HUES6 (cell line): ENCODE measurements at regions not wholly inside any gene's neighbourhood (a gene's known extent, or its start where the extent isn't known, plus 50 kb on each side); places are given as distances from the start of the nearest gene placed in this dataset.

Source experiments
- H3K27ac ChIP-seq: 2 replicates; pipeline ENCODE4 v1.7.0; 2013; ENCODE audit warnings: low read depth, mild to moderate bottlenecking, low read length, inconsistent platforms
- H3K27me3 ChIP-seq: 2 replicates; pipeline ENCODE4 v1.6.1; 2013; ENCODE audit warnings: low read length; ENCODE audit not compliant: control insufficient read depth, insufficient read depth
- H3K36me3 ChIP-seq: 2 replicates; pipeline ENCODE4 v1.6.1; 2013; ENCODE audit warnings: low read length; ENCODE audit not compliant: control insufficient read depth, insufficient read depth
- H3K4me1 ChIP-seq: 2 replicates; pipeline ENCODE4 v1.6.1; 2013; ENCODE audit warnings: low read length; ENCODE audit not compliant: control insufficient read depth, insufficient read depth
- H3K4me3 ChIP-seq: 2 replicates; pipeline ENCODE4 v1.5.1; 2013; ENCODE audit warnings: low read depth, low read length
- H3K9ac ChIP-seq: one replicate; pipeline ENCODE4 v1.6.1; 2013; ENCODE audit warnings: mild to moderate bottlenecking, low read length
- H3K9me3 ChIP-seq: 2 replicates; pipeline ENCODE4 v1.6.1; 2013; ENCODE audit warnings: low read depth, low read length; ENCODE audit not compliant: control insufficient read depth, insufficient read depth

- H3K27me3 ChIP-seq, result no peaks in the 10 kb centered on the region
- H3K27ac ChIP-seq, result no peak overlapping the region
- no peak overlapping the region for H3K4me3 ChIP-seq
- no peaks in the 10 kb centered on the region for H3K36me3 ChIP-seq
- no peaks in the 10 kb centered on the region for H3K9me3 ChIP-seq
- H3K9ac ChIP-seq, result no peak overlapping the region
- no peaks in the 10 kb centered on the region for H3K4me1 ChIP-seq
These were observed 467.5 kb downstream of the C3orf38 start for GRCh38 chr3:88617283-88617682.

- no peaks in the 10 kb centered on the region for H3K9me3 ChIP-seq
- H3K27me3 ChIP-seq, result no peaks in the 10 kb centered on the region
- H3K4me3 ChIP-seq, result no peak overlapping the region
- H3K4me1 ChIP-seq, result no peaks in the 10 kb centered on the region
- H3K27ac ChIP-seq, result no peak overlapping the region
- no peak overlapping the region for H3K9ac ChIP-seq
- H3K36me3 ChIP-seq, result no peaks in the 10 kb centered on the region
These were observed 468.4 kb downstream of the C3orf38 start for GRCh38 chr3:88618021-88618645.

- Histone ChIP-seq H3K9me3 (no peaks in the 10 kb centered on the region), H3K27me3 (no peaks in the 10 kb centered on the region), H3K9ac (no peak overlapping the region), H3K4me1 (no peaks in the 10 kb centered on the region), H3K4me3 (no peak overlapping the region), H3K36me3 (no peaks in the 10 kb centered on the region), H3K27ac (no peak overlapping the region)
These were observed 471.8 kb downstream of the C3orf38 start for GRCh38 chr3:88621586-88621985.

GRCh38 chr3:88623709-88624108 lies 473.9 kb downstream of the C3orf38 start:
- Histone ChIP-seq H3K36me3 (no peaks in the 10 kb centered on the region), H3K4me3 (no peak overlapping the region), H3K9ac (no peak overlapping the region), H3K9me3 (no peaks in the 10 kb centered on the region), H3K27me3 (no peaks in the 10 kb centered on the region), H3K27ac (no peak overlapping the region), H3K4me1 (no peaks in the 10 kb centered on the region)

GRCh38 chr3:88626456-88627120 lies 476.8 kb downstream of the C3orf38 start:
- H3K9ac ChIP-seq, result no peak overlapping the region
- H3K9me3 ChIP-seq, result no peaks in the 10 kb centered on the region
- no peaks in the 10 kb centered on the region for H3K27me3 ChIP-seq
- no peak overlapping the region for H3K4me3 ChIP-seq
- no peaks in the 10 kb centered on the region for H3K4me1 ChIP-seq
- no peak overlapping the region for H3K27ac ChIP-seq
- H3K36me3 ChIP-seq, result no peaks in the 10 kb centered on the region

- Histone ChIP-seq H3K36me3 (no peaks in the 10 kb centered on the region), H3K9me3 (no peaks in the 10 kb centered on the region), H3K27ac (no peak overlapping the region), H3K9ac (no peak overlapping the region), H3K27me3 (no peaks in the 10 kb centered on the region), H3K4me3 (no peak overlapping the region), H3K4me1 (no peaks in the 10 kb centered on the region)
These were observed 478.5 kb upstream of the EPHA3 start for GRCh38 chr3:88628901-88629300.

- Histone ChIP-seq H3K9ac (no peak overlapping the region), H3K27me3 (no peaks in the 10 kb centered on the region), H3K36me3 (no peaks in the 10 kb centered on the region), H3K9me3 (0 out of 2 replicates have a peak, but pooled peaks cover 2% of the 10 kb centered on the region), H3K4me3 (no peak overlapping the region), H3K27ac (no peak overlapping the region), H3K4me1 (no peaks in the 10 kb centered on the region)
These were observed 475.2 kb upstream of the EPHA3 start for GRCh38 chr3:88632226-88632625.

- Histone ChIP-seq H3K9me3 (no peaks in the 10 kb centered on the region), H3K36me3 (no peaks in the 10 kb centered on the region), H3K9ac (no peak overlapping the region), H3K4me3 (no peak overlapping the region), H3K27ac (no peak overlapping the region), H3K27me3 (no peaks in the 10 kb centered on the region), H3K4me1 (no peaks in the 10 kb centered on the region)
These were observed 466.8 kb upstream of the EPHA3 start for GRCh38 chr3:88640581-88640980.

GRCh38 chr3:88641033-88641604 lies 466.3 kb upstream of the EPHA3 start:
- Histone ChIP-seq H3K36me3 (no peaks in the 10 kb centered on the region), H3K9me3 (no peaks in the 10 kb centered on the region), H3K9ac (no peak overlapping the region), H3K27ac (no peak overlapping the region), H3K27me3 (no peaks in the 10 kb centered on the region), H3K4me1 (no peaks in the 10 kb centered on the region), H3K4me3 (no peak overlapping the region)

- Histone ChIP-seq H3K4me3 (no peak overlapping the region), H3K4me1 (no peaks in the 10 kb centered on the region), H3K27ac (no peak overlapping the region), H3K27me3 (no peaks in the 10 kb centered on the region), H3K36me3 (no peaks in the 10 kb centered on the region), H3K9me3 (no peaks in the 10 kb centered on the region), H3K9ac (no peak overlapping the region)
These were observed 450.0 kb upstream of the EPHA3 start for GRCh38 chr3:88657459-88657858.

GRCh38 chr3:88661433-88661824 lies 446.0 kb upstream of the EPHA3 start:
- no peak overlapping the region for H3K9ac ChIP-seq
- H3K27me3 ChIP-seq, result no peaks in the 10 kb centered on the region
- H3K4me3 ChIP-seq, result no peak overlapping the region
- no peaks in the 10 kb centered on the region for H3K36me3 ChIP-seq
- no peak overlapping the region for H3K27ac ChIP-seq
- H3K4me1 ChIP-seq, result no peaks in the 10 kb centered on the region
- H3K9me3 ChIP-seq, result no peaks in the 10 kb centered on the region
